Right ventricle myocardium inferior (tissue), 1 donor: ENCODE measurements at regions not wholly inside any gene's neighbourhood (a gene's known extent, or its start where the extent isn't known, plus 50 kb on each side); places are given as distances from the start of the nearest gene placed in this dataset.

Experiments used
- ATAC-seq: fragments of 200-7000 bp; cut with Tn5 transposase; one replicate; pipeline ENCODE4 v1.9.1; 2020; ENCODE audit warnings: mild to moderate bottlenecking, moderate library complexity
- DNase-seq: peaks from one replicate; pipeline ENCODE4 v3.0.0; 2021; ENCODE audit errors: missing footprints
- intact Hi-C: fragments of 100-400 bp; cut with DNase I; formaldehyde crosslinking; loops from one replicate; pipeline ENCODE4 v1.11.0; 2022
- donor health status: DM: no; HTN: yes; CAD: no; lungs with severe emphysema.

DNA sequence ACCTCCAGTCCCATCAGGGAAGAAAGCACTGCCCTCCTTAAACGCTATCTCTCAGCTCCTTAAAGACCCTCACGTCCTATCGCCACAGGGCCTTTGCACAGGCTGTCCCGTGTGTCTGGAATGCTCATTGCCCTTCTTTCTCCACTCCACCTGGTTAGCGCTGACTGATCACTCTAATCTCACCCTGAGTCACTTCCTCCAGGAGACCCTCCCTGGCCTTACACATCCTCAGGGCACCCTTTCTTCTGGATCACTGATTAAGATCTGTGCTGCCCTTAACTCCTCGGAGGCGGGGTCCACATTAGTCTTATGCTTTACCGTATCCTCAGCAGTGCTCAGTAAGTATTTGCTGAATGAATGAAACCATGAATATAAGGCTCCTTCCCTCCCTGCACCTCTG lies 94.7 kb downstream of the SYNE3 start:
- intact Hi-C loops, result loop anchor here (10.0 kb wide), 1 partner anchor 227 kb away; no protein-coding TSS in a partner anchor
- ATAC-seq, result no peak
- DNase-seq, result no peak

DNA sequence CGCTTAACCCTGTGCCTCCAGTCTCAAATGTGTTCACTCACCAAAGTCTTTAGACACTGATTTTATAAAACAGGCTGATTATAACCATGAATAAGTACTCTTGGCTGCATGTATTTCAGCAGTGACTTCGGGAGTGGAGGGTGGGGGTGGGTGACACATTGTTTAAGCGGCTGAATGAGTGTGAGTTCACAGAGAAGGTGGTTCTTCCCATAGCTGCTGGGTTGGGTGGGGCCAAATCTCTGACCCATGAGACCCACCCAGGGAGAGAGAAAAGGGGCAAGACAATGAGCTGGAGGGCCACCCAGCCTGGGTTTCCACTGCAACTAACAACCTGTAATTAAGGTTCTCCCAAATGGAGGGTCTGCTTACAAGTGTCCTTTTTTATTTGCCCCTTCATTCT lies 96.4 kb downstream of the SYNE3 start:
- DNase-seq, result no peak

GRCh38 chr14:95419569-95419968 lies 96.9 kb downstream of the SYNE3 start:
- DNase-seq (no peak), ATAC-seq (no peak)
- intact Hi-C loops, result no loop called here

More for the DNA sequence above, 96.4 kb downstream of the SYNE3 start:
- no peak for ATAC-seq
- intact Hi-C loops, result loop anchor here (10.0 kb wide), 1 partner anchor 225 kb away; no protein-coding TSS in a partner anchor

GRCh38 chr14:95418858-95419257 lies 97.6 kb downstream of the SYNE3 start:
- intact Hi-C loops, result no loop called here
- no peak for ATAC-seq

DNA sequence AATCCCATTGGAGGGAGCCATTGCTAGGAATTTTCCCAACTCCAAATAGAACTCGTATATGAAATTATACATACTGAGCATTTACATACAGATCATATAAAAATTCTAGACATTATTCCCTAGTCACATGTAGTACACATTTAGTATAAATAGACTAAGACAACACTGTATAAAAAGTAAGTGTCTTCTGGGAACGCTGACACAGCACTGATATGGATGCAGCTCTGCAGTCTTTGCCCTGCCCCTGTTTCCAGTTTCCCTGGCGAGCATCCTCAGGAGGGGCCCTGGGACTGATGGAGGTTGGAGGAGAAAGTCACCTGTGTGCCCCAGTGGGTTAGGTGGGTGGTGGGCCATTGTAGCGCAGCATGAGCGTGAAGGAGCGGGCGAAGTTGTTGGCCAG lies 97.8 kb upstream of the CLMN start:
- no peak for DNase-seq
- ATAC-seq, result no peak
- intact Hi-C loops, result no loop called here

More at GRCh38 chr14:95418858-95419257, 97.6 kb downstream of the SYNE3 start:
- no peak for DNase-seq

GRCh38 chr14:95415993-95416392 lies 96.3 kb upstream of the CLMN start:
- no peak for DNase-seq
- intact Hi-C loops, result no loop called here
- ATAC-seq, result peak; percentile 38

- intact Hi-C loops, result no loop called here
- no peak for ATAC-seq
- DNase-seq, result no peak
These were observed 93.8 kb upstream of the CLMN start for GRCh38 chr14:95413289-95414215.

DNA sequence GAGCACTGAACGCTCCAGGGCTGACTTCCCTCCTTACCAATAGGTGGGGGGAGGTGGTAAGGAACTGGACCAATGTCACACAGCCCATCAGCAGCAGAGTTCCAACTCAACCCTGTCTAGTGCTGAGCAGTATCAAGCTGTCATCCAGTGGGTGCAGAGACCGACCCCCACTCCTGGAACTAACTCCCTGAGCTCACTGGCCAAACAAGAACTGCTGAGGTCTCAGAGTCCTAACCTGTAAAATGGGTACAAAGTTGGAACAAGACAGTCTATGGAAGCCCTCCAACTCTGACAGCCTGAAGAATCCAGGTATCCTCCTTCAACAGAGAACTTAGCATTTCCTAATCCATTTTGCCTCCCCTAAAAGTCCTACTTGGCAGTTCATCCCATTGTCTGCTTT lies 91.1 kb upstream of the CLMN start:
- DNase-seq (no peak), ATAC-seq (no peak)
- intact Hi-C loops, result no loop called here

GRCh38 chr14:95409477-95410272 lies 90.0 kb upstream of the CLMN start:
- ATAC-seq, result no peak
- intact Hi-C loops, result no loop called here
- DNase-seq, result no peak

- ATAC-seq, result peak; percentile 20
- no peak for DNase-seq
- intact Hi-C loops, result no loop called here
These were observed 89.2 kb upstream of the CLMN start for GRCh38 chr14:95408731-95409476.

GRCh38 chr14:95407354-95407753 lies 87.6 kb upstream of the CLMN start:
- intact Hi-C loops, result no loop called here
- no peak for DNase-seq
- no peak for ATAC-seq

DNA sequence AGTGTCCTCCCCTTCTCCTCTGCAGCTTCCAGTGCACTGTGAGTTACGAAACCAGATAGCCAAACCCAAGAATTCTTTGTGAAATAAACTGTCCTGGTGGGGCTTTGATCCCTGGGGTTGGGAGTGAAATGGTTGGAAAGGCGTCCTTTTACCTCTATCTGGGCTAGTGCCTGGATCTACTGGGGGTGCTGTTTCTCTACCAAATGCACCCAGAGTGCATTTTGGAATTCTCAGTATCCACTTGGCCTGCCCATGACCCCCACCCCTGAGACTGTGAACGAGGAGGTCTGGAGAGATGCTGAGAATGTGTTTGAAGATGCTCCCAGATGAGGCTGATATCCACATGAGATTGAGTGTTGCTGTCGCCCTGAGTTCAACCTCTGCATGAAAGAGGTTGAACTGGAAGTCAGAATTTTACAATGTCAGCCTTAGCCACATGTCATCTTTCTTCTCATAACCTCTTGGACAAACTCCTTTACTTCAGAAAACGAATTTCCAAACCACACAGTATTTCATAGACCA lies 87.1 kb upstream of the CLMN start:
- intact Hi-C loops, result no loop called here
- ATAC-seq (no peak), DNase-seq (no peak)

GRCh38 chr14:95404583-95404982 lies 84.9 kb upstream of the CLMN start:
- no peak for ATAC-seq
- intact Hi-C loops, result no loop called here
- no peak for DNase-seq

- ATAC-seq, result no peak
- DNase-seq, result no peak
- intact Hi-C loops, result no loop called here
These were observed 82.9 kb upstream of the CLMN start for GRCh38 chr14:95402578-95402977.

GRCh38 chr14:95402176-95402575 lies 82.5 kb upstream of the CLMN start:
- intact Hi-C loops, result no loop called here
- peak; percentile 24 for ATAC-seq

GRCh38 chr14:95398630-95399547 lies 79.2 kb upstream of the CLMN start:
- DNase-seq (no peak), ATAC-seq (no peak)
- intact Hi-C loops, result no loop called here

More at GRCh38 chr14:95402176-95402575, 82.5 kb upstream of the CLMN start:
- DNase-seq, result no peak

- ATAC-seq, result no peak
- intact Hi-C loops, result no loop called here
- no peak for DNase-seq
These were observed 77.6 kb upstream of the CLMN start for GRCh38 chr14:95397325-95397724.

- no peak for DNase-seq
- ATAC-seq, result no peak
- intact Hi-C loops, result no loop called here
These were observed 76.5 kb upstream of the CLMN start for GRCh38 chr14:95396221-95396620.
